Fibroblast of mammary gland (primary cell): ENCODE measurements at regions not wholly inside any gene's neighbourhood (a gene's known extent, or its start where the extent isn't known, plus 50 kb on each side); places are given as distances from the start of the nearest gene placed in this dataset.
"Not testable (repeated sequence)": the region's sequence is repeated elsewhere in the genome, so short reads cannot be mapped to it uniquely, and the experiment has no call there.

ENCODE experiments used
- DNase-seq: peaks from one replicate; pipeline ENCODE4 v3.0.0-alpha.2; 2010; ENCODE audit warnings: low read depth
- H3K4me3 ChIP-seq: 2 replicates; pipeline ENCODE4 v1.5.1; 2011; ENCODE audit warnings: low read depth, mild to moderate bottlenecking, low read length, moderate library complexity; ENCODE audit not compliant: control insufficient read depth
- TF ChIP-seq, protein P1 (sequence below): conservative IDR thresholded peaks from 2 replicates; pipeline ENCODE4 v1.5.1; 2011; ENCODE audit warnings: low read depth, low read length, inconsistent platforms; ENCODE audit not compliant: control insufficient read depth, insufficient read depth

DNA sequence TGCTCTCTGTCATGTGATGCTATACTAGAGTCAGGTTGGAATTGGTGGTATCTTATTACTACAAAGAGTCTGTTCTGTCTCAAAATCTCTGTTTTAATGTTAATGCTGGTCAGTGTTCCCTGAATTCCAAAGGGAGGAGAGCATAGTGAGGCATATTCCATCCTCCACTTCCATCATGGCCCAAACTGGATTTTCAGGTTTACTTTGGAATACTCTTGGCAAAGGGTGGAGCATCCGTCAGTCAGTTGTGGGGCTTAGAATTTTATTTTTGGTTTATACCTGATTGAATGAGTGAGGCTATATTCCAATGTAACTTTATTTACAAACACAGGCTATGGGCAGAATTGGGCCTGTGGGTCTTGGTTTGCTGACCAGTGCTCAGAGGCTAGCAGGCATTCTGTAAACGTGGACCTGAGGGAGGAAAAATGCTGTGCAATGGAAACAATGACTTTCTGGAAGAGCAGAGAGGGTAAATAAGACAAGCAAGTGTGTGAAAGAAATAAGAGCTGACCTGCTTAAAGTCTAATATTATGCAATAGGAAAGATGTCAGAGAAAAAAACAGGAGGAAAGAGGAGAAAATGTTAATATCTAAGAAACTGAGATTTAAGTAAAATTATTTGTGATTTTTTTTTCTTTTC is 106.2 kb upstream of the CLINT1 start:
- H3K4me3 ChIP-seq, result no peak overlapping the region
- no peak for DNase-seq
- TF ChIP-seq, protein P1, sequence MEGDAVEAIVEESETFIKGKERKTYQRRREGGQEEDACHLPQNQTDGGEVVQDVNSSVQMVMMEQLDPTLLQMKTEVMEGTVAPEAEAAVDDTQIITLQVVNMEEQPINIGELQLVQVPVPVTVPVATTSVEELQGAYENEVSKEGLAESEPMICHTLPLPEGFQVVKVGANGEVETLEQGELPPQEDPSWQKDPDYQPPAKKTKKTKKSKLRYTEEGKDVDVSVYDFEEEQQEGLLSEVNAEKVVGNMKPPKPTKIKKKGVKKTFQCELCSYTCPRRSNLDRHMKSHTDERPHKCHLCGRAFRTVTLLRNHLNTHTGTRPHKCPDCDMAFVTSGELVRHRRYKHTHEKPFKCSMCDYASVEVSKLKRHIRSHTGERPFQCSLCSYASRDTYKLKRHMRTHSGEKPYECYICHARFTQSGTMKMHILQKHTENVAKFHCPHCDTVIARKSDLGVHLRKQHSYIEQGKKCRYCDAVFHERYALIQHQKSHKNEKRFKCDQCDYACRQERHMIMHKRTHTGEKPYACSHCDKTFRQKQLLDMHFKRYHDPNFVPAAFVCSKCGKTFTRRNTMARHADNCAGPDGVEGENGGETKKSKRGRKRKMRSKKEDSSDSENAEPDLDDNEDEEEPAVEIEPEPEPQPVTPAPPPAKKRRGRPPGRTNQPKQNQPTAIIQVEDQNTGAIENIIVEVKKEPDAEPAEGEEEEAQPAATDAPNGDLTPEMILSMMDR, result no peak

DNA sequence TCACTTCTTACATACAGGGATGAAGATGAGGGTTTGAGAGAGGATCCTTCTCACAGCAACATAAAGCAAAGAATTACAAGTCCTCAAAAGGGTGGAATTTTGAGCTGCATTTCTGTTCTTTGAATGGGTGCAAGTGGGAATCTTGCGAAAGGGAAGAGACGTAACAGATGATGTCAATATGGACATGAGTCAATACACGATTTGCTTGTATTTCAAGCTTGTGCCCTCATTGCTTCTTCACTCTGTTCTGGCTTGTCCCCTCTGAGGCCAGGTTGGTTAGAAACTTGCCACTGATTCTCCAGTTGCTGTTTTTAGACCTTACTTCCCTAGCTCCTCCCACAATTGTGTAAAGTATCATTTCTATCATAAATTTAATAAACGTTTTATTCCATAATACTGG is 104.8 kb upstream of the CLINT1 start:
- peak; percentile 31 for DNase-seq
- H3K4me3 ChIP-seq, result no peak overlapping the region
- TF ChIP-seq, protein P1, result no peak

DNA sequence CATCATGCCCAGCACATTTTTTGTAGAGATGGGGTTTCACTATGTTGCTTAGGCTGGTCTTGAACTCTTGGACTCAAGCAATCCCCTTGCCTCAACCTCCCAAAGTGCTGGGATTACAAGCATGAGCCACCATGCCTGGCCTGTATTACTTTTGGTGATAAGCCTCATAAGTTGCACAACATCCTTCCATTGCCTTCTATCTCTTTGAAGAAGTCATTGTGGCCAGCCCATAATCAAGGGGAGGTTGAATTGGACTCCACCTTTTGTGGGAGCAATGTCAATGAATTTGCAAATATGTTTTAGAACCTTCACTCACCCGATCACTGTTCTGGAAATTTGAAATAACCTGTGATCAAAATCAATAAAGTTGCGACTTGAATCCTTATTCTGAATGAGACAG is 104.3 kb upstream of the CLINT1 start:
- H3K4me3 ChIP-seq, result no peak overlapping the region
- TF ChIP-seq, protein P1, result no peak
- DNase-seq, result no peak

DNA sequence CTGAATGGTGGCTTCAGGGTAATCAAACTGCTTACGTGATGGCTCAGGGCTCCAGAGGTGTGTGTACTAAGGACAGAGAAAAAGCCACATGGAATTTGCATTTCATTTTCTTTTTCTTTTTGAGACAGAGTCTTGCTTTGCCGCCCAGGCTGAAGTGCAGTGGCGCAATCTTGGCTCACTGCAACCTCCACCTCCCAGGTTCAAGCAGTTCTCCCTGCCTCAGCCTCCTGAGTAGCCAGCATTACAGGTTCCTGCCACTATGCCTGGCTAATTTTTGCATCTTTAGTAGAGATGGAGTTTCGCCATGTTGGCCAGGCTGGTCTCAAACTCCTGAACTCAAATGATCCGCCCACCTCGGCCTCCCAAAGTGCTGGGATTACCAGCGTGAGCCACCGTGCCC is 103.7 kb upstream of the CLINT1 start:
- not testable (repeated sequence) for DNase-seq, H3K4me3 ChIP-seq

DNA sequence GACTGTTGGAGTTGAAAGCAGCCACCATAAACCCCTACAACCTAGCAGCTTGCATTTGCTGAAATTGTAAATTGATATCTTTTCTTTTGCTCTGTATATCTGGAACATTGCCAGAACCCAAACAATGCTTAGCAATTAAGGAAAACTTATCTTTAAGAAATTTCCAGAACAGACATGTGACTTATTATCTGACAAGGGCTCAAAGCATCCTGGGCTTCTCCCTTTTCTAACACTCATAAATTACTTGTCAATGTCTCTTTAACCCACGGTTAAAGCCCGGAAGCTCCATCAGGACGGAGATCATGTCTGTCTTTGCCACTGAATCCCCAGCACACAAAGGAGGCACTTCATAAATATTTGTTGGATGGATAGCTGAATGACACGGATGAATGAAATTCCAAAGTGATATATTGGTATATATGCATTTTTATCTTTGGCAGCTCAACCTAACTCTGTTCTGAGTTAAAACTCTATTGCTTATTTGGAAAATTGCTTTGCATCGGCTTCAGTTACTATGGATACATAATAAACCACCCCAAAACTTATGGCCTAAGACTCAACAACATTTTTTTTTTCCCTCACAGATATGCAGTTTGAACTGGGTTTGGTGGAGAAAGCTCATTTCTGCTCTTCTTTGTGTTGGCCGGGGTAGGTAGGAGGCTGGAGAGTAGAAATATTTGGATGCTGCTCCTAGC is 103.1 kb upstream of the CLINT1 start:
- no peak for DNase-seq
- TF ChIP-seq, protein P1, result no peak
- H3K4me3 ChIP-seq, result no peak overlapping the region

DNA sequence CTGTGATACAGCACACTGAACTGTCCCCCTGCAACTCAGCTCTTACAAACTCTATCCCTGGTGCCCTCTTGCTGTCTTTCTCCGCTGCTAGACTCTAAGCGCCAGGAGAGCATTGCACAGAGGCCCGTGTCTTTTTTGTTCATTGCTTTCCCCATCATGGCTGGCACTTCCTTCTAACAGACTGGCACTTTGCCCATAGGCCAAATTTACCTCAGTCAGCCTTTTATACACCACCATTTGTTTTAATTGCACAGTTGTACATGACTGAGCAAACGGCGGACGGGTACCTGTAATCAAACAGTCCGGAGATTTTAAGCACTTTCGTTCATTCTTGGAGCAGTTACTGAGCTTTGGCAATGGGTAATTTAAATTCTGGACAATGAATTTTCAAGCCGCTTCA is 102.2 kb upstream of the CLINT1 start:
- no peak overlapping the region for H3K4me3 ChIP-seq
- DNase-seq, result no peak
- TF ChIP-seq, protein P1, result no peak

DNA sequence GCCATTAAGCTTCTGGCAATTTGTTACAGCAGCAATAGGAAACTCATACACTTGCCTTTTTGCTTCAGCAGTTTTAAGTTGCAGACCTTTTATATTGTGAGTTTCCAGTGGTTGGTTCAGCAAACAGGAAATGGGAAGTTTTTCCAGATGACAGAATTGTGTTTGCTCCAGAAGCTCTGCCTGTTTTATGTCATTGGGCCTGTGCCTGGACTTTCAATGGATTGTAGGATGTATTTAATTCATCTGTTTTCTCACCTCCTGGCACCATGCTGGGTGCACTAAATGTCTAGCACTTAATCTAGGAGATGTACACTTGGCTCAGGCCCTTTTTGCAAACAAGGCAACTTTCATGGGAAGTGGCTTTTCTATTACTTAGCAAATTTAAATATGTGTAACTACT is 100.4 kb upstream of the CLINT1 start:
- TF ChIP-seq, protein P1, result no peak
- no peak overlapping the region for H3K4me3 ChIP-seq
- no peak for DNase-seq
